H1 (cell line): ENCODE measurements at regions not wholly inside any gene's neighbourhood (a gene's known extent, or its start where the extent isn't known, plus 50 kb on each side); places are given as distances from the start of the nearest gene placed in this dataset.

Experiments
- CTCF ChIA-PET: fragments of 300-600 bp; sonication (Branson Sonifier 250); formaldehyde crosslinking; loops from one replicate; lab custom pipeline; 2021; ENCODE audit not compliant: partially characterized antibody; lab: Charles Lee
- POLR2A ChIA-PET: fragments of 300-600 bp; sonication (Branson Sonifier 250); formaldehyde crosslinking; loops from one replicate; lab custom pipeline; 2021; ENCODE audit warnings: inconsistent platforms; ENCODE audit not compliant: partially characterized antibody; lab: Charles Lee
- DNase-seq, 2 experiments: peaks; one replicate each; pipeline versions ENCODE4 v3.0.0 to v3.0.0-alpha.2; 2010 to 2022; ENCODE audit warnings: low spot score in 2 of 2, low read depth in 1 of 2, mixed read lengths in 1 of 2
- FAIRE-seq: peaks from 2 replicates; lab custom pipeline; 2011; peaks lifted over from hg19 to GRCh38; lab: Jason Lieb, UNC
- H2AFZ ChIP-seq: 2 replicates; pipeline ENCODE4 v1.8.1; 2012; ENCODE audit warnings: low read length, inconsistent platforms
- H2AK5ac ChIP-seq: 2 replicates; pipeline ENCODE4 v1.6.1; 2013; ENCODE audit warnings: low read depth, low read length
- H2BK120ac ChIP-seq: replicated peaks from 2 replicates; pipeline ENCODE3; 2013; ENCODE audit warnings: low read depth, low read length, inconsistent platforms
- H2BK12ac ChIP-seq: 2 replicates; pipeline ENCODE4 v1.6.1; 2013; ENCODE audit warnings: low read depth, low read length
- H2BK15ac ChIP-seq: 2 replicates; pipeline ENCODE4 v1.6.1; 2013; ENCODE audit warnings: low read length
- H2BK20ac ChIP-seq: 2 replicates; pipeline ENCODE4 v1.6.1; 2013; ENCODE audit warnings: low read length
- H2BK5ac ChIP-seq: 2 replicates; pipeline ENCODE4 v1.6.1; 2013; ENCODE audit warnings: low read depth, low read length
- H3K14ac ChIP-seq: 2 replicates; pipeline ENCODE4 v1.6.1; 2013; ENCODE audit warnings: inconsistent platforms; ENCODE audit not compliant: insufficient read length
- H3K18ac ChIP-seq: 2 replicates; pipeline ENCODE4 v1.6.1; 2013; ENCODE audit warnings: low read length; ENCODE audit errors: extremely low read depth
- H3K23ac ChIP-seq: 2 replicates; pipeline ENCODE4 v1.6.1; 2013; ENCODE audit warnings: inconsistent platforms; ENCODE audit not compliant: insufficient read length
- H3K23me2 ChIP-seq: 2 replicates; pipeline ENCODE4 v1.6.1; 2013; ENCODE audit warnings: low read depth, low read length
- H3K27ac ChIP-seq: 2 replicates; pipeline ENCODE4 v1.6.1; 2011; ENCODE audit warnings: low read depth, low read length, inconsistent platforms
- H3K27me3 ChIP-seq, 4 experiments: replicated peaks in 1 of 4; 1 replicate in 1 of 4; 2 replicates in 3 of 4; pipeline versions ENCODE4 v1.6.1 to v1.8.1; 2011 to 2013; ENCODE audit warnings: low read length in 3 of 4, mild to moderate bottlenecking in 3 of 4, inconsistent platforms in 2 of 4, mixed read lengths in 2 of 4, moderate library complexity in 1 of 4; ENCODE audit not compliant: control insufficient read depth in 3 of 4, insufficient read depth in 3 of 4; ENCODE audit errors: extremely low read depth in 1 of 4
- H3K36me3 ChIP-seq, 4 experiments: 2 replicates each; pipeline versions ENCODE4 v1.6.1 to v1.8.1; 2011 to 2013; ENCODE audit warnings: mild to moderate bottlenecking in 4 of 4, low read length in 3 of 4, moderate library complexity in 2 of 4, control low read depth in 1 of 4, inconsistent platforms in 1 of 4; ENCODE audit not compliant: insufficient read depth in 4 of 4, control insufficient read depth in 2 of 4
- H3K4ac ChIP-seq: replicated peaks from 2 replicates; pipeline ENCODE3; 2013; ENCODE audit warnings: low read length, low read depth, mixed read lengths, inconsistent platforms; ENCODE audit not compliant: insufficient read length
- H3K4me1 ChIP-seq, 4 experiments: replicated peaks in 1 of 4; 1 replicate in 1 of 4; 2 replicates in 3 of 4; pipeline versions ENCODE4 v1.6.1 to v1.8.1; 2011 to 2013; ENCODE audit warnings: low read length in 3 of 4, inconsistent platforms in 2 of 4, mixed read lengths in 1 of 4; ENCODE audit not compliant: insufficient read depth in 4 of 4, control insufficient read depth in 3 of 4
- H3K4me2 ChIP-seq, 2 experiments: 2 replicates each; pipeline versions ENCODE4 v1.6.1 to v1.8.1; 2011 to 2013; ENCODE audit warnings: low read depth in 2 of 2, low read length in 2 of 2, control low read depth in 1 of 2, inconsistent platforms in 1 of 2, mild to moderate bottlenecking in 1 of 2; ENCODE audit not compliant: insufficient read depth in 1 of 2
- H3K4me3 ChIP-seq, 4 experiments: fragments of 200-600, 300-600 bp in 1 of 4; sonication (generic), shearing (Covaris generic), sonication (Bioruptor Twin) in 1 of 4; 2 replicates each; pipeline versions ENCODE4 v1.5.1 to v1.8.1; 2011 to 2016; ENCODE audit warnings: low read length in 4 of 4, low read depth in 3 of 4, control low read depth in 2 of 4, inconsistent platforms in 2 of 4, mild to moderate bottlenecking in 2 of 4, mixed read lengths in 1 of 4, moderate library complexity in 1 of 4; ENCODE audit not compliant: insufficient read depth in 2 of 4; ENCODE audit errors: extremely low read depth in 1 of 4
- H3K56ac ChIP-seq: replicated peaks from 2 replicates; pipeline ENCODE3; 2013; ENCODE audit warnings: low read depth, mild to moderate bottlenecking, mixed read lengths, low read length, inconsistent platforms; ENCODE audit not compliant: insufficient read length
- H3K79me1 ChIP-seq: 2 replicates; pipeline ENCODE4 v1.6.1; 2013; ENCODE audit warnings: low read depth, low read length, control low read depth
- H3K79me2 ChIP-seq, 2 experiments: 2 replicates each; pipeline versions ENCODE4 v1.6.1 to v1.8.1; 2012 to 2013; ENCODE audit warnings: low read length in 2 of 2, mild to moderate bottlenecking in 2 of 2, inconsistent platforms in 1 of 2; ENCODE audit not compliant: insufficient read depth in 2 of 2, control insufficient read depth in 1 of 2
- H3K9ac ChIP-seq, 4 experiments: replicated peaks in 1 of 4; 1 replicate in 1 of 4; 2 replicates in 3 of 4; pipeline versions ENCODE4 v1.6.1 to v1.8.1; 2011 to 2013; ENCODE audit warnings: low read depth in 3 of 4, low read length in 3 of 4, control low read depth in 2 of 4, mild to moderate bottlenecking in 2 of 4, moderate library complexity in 2 of 4, inconsistent platforms in 1 of 4; ENCODE audit errors: extremely low read depth in 1 of 4
- H3K9me3 ChIP-seq, 2 experiments: 2 replicates each; pipeline versions ENCODE4 v1.6.1 to v1.8.1; 2012 to 2013; ENCODE audit warnings: mild to moderate bottlenecking in 2 of 2, moderate library complexity in 2 of 2, control low read depth in 1 of 2, inconsistent platforms in 1 of 2, low read depth in 1 of 2, low read length in 1 of 2, mixed read lengths in 1 of 2; ENCODE audit not compliant: insufficient read depth in 2 of 2
- H4K20me1 ChIP-seq, 2 experiments: replicated peaks in 1 of 2; 2 replicates each; pipeline versions ENCODE3 to v1.8.1; 2011 to 2013; ENCODE audit warnings: inconsistent platforms in 2 of 2, low read length in 2 of 2, mild to moderate bottlenecking in 1 of 2; ENCODE audit not compliant: insufficient read depth in 2 of 2, control insufficient read depth in 1 of 2
- H4K5ac ChIP-seq: 2 replicates; pipeline ENCODE4 v1.6.1; 2013; ENCODE audit warnings: low read length, low read depth, mixed read lengths, inconsistent platforms; ENCODE audit not compliant: insufficient read length
- H4K8ac ChIP-seq: 2 replicates; pipeline ENCODE4 v1.8.0; 2013; ENCODE audit warnings: mild to moderate bottlenecking, moderate library complexity, low read length, inconsistent platforms; ENCODE audit not compliant: insufficient read depth; ENCODE audit errors: extremely low read depth
- H4K91ac ChIP-seq: replicated peaks from 2 replicates; pipeline ENCODE3; 2013; ENCODE audit warnings: low read length, mixed read lengths, inconsistent platforms; ENCODE audit not compliant: insufficient read length
- EGR1 ChIP-seq: IDR thresholded peaks from 2 replicates; pipeline ENCODE4 v1.6.1; 2011; ENCODE audit warnings: low read depth, low read length, borderline replicate concordance
- FOSL1 ChIP-seq: IDR thresholded peaks from 2 replicates; pipeline ENCODE4 v1.6.1; 2011; ENCODE audit warnings: mild to moderate bottlenecking, low read depth, low read length, moderate library complexity; ENCODE audit not compliant: insufficient read depth
- MAX ChIP-seq: IDR thresholded peaks from 2 replicates; pipeline ENCODE4 v1.6.1; 2012; ENCODE audit warnings: inconsistent platforms
- SIN3A ChIP-seq, 2 experiments: IDR thresholded peaks in 1 of 2; conservative IDR thresholded peaks in 1 of 2; 2 replicates each; pipeline ENCODE4 v1.6.1; 2011 to 2012; ENCODE audit warnings: low read length in 2 of 2, improper control_type of control experiment in 1 of 2, low read depth in 1 of 2, mild to moderate bottlenecking in 1 of 2
- SIX5 ChIP-seq: IDR thresholded peaks from 2 replicates; pipeline ENCODE4 v1.6.1; 2011; ENCODE audit warnings: mild to moderate bottlenecking, low read depth, low read length
- USF2 ChIP-seq: IDR thresholded peaks from 2 replicates; pipeline ENCODE4 v1.6.1; 2011; ENCODE audit warnings: low read length, improper control_type of control experiment
- WGBS, 2 experiments: shearing (Covaris generic) in 1 of 2; methylation state at CpG; one replicate each; pipeline versions ENCODE4 v1.1.6 to v1.1.7; 2013 to 2015; ENCODE audit warnings: low lambda C conversion rate in 2 of 2, mixed read lengths in 2 of 2, inconsistent platforms in 1 of 2, low coverage in 1 of 2, missing lambda C conversion rate in 1 of 2; ENCODE audit not compliant: insufficient replicate concordance in 2 of 2, insufficient coverage in 1 of 2, insufficient read length in 1 of 2; ENCODE audit errors: extremely low coverage in 1 of 2, missing lambda C conversion rate in 1 of 2; 5-methylcytosine and 5-hydroxymethylcytosine counted together

GRCh38 chr5:37940931-37941623 is 101.2 kb upstream of the GDNF start:
- no peak overlapping the region for H3K14ac ChIP-seq
- FAIRE-seq (no peak), DNase-seq (no peak)
- no peak overlapping the region for H2BK15ac ChIP-seq
- no peak overlapping the region for H2BK120ac ChIP-seq
- H4K5ac ChIP-seq: no peak overlapping the region
- no peak overlapping the region for H3K9ac ChIP-seq
- H3K79me2 ChIP-seq: no peaks in the 10 kb centered on the region
- WGBS, 2 experiments: 84% methylated on average over 4 of the region's 4 CpGs; no CpG with 5 or more reads in 1 of the 2 experiments
- no peak overlapping the region for H2AK5ac ChIP-seq
- H4K91ac ChIP-seq: no peak overlapping the region
- ChIA-PET CTCF (interaction anchor here (1.1 to 2.0 kb wide), 4 partner anchors 9 to 252 kb away, joined by 3 to 5 read pairs (median 4); no protein-coding TSS in a partner anchor), POLR2A (no interaction called here)
- H3K36me3 ChIP-seq: no peaks in the 10 kb centered on the region
- no peak overlapping the region for H2BK5ac ChIP-seq
- H3K79me1 ChIP-seq: no peaks in the 10 kb centered on the region
- H3K4ac ChIP-seq: no peak overlapping the region
- H3K4me2 ChIP-seq: no peak overlapping the region
- H3K56ac ChIP-seq: no peak overlapping the region
- H2AFZ ChIP-seq: no peak overlapping the region
- no peak overlapping the region for H2BK12ac ChIP-seq
- H3K4me3 ChIP-seq: no peak overlapping the region
- no peak overlapping the region for H2BK20ac ChIP-seq
- no peak overlapping the region for H3K23ac ChIP-seq
- peaks cover 0 to 3% of the 10 kb centered on the region in 2 experiments; a peak in 1 of 4 replicates for H3K9me3 ChIP-seq
- no peaks in the 10 kb centered on the region for H4K20me1 ChIP-seq
- TF ChIP-seq USF2 (no peak), EGR1 (no peak), MAX (no peak), SIX5 (no peak), FOSL1 (no peak), SIN3A (conservative IDR thresholded peaks at IDR 0.05 in 1 of 2, IDR thresholded peaks at IDR 0.05 in 1 of 2; ENCODE audit: low read depth in 1 of 2, low read length in 2 of 2) (no peak)
- H3K27me3 ChIP-seq: no peaks in the 10 kb centered on the region
- H3K18ac ChIP-seq: no peak overlapping the region
- no peak overlapping the region for H3K27ac ChIP-seq
- no peaks in the 10 kb centered on the region for H3K23me2 ChIP-seq
- no peak overlapping the region for H4K8ac ChIP-seq
- no peaks in the 10 kb centered on the region for H3K4me1 ChIP-seq
